Neural cell (in vitro differentiated cells): ENCODE measurements at regions not wholly inside any gene's neighbourhood (a gene's known extent, or its start where the extent isn't known, plus 50 kb on each side); places are given as distances from the start of the nearest gene placed in this dataset.

ENCODE experiments used
- H2AFZ ChIP-seq: fragments of 200-600, 300-800 bp; sonication (generic), shearing (Covaris generic); 2 replicates; pipeline ENCODE4 v1.6.0; 2014; ENCODE audit warnings: low read depth, mild to moderate bottlenecking, antibody characterized with exemption, low read length, moderate library complexity
- H3F3A ChIP-seq: fragments of 200-600 bp; shearing (Covaris generic); 2 replicates; pipeline ENCODE4 v1.6.1; 2016; ENCODE audit warnings: mild to moderate bottlenecking, moderate library complexity, mixed read lengths, antibody characterized with exemption, low read length; ENCODE audit not compliant: insufficient read depth, poor library complexity, severe bottlenecking
- H3K27ac ChIP-seq: fragments of 200-600, 300-800 bp; sonication (generic), shearing (Covaris generic); 2 replicates; pipeline ENCODE4 v1.5.1; 2014; ENCODE audit warnings: mild to moderate bottlenecking, low read length, moderate library complexity
- H3K27me3 ChIP-seq: fragments of 300-800, 200-600 bp; sonication (generic), shearing (Covaris generic); 2 replicates; pipeline ENCODE4 v1.6.0; 2014; ENCODE audit warnings: mild to moderate bottlenecking, low read depth, low read length, moderate library complexity; ENCODE audit not compliant: insufficient read depth
- H3K36me3 ChIP-seq: fragments of 300-800, 200-600 bp; sonication (generic), shearing (Covaris generic); 2 replicates; pipeline ENCODE4 v1.5.1; 2014; ENCODE audit warnings: mild to moderate bottlenecking, antibody characterized with exemption, low read length, moderate library complexity; ENCODE audit not compliant: insufficient read depth
- H3K4me2 ChIP-seq: fragments of 300-800, 200-600 bp; sonication (generic), shearing (Covaris generic); 2 replicates; pipeline ENCODE4 v1.6.0; 2014; ENCODE audit warnings: mild to moderate bottlenecking, low read length
- H3K4me3 ChIP-seq: fragments of 300-800, 200-600 bp; sonication (generic), shearing (Covaris generic); 2 replicates; pipeline ENCODE4 v1.5.1; 2014; ENCODE audit warnings: mild to moderate bottlenecking, low read length, moderate library complexity
- H3K79me2 ChIP-seq: fragments of 200-600 bp; shearing (Covaris generic); replicated peaks from 2 replicates; pipeline ENCODE4 v1.6.0; 2014; ENCODE audit warnings: mild to moderate bottlenecking, low read length, moderate library complexity; ENCODE audit not compliant: insufficient read depth
- H3K9ac ChIP-seq: fragments of 300-800, 200-600 bp; sonication (generic), shearing (Covaris generic); 2 replicates; pipeline ENCODE4 v1.6.1; 2016; ENCODE audit warnings: mild to moderate bottlenecking, low read length, mixed read lengths
- H3K9me2 ChIP-seq: fragments of 200-600 bp; shearing (Covaris generic); 2 replicates; pipeline ENCODE4 v1.6.1; 2016; ENCODE audit warnings: mild to moderate bottlenecking, low read length, mixed read lengths; ENCODE audit not compliant: insufficient read depth
- H3K9me3 ChIP-seq: fragments of 200-600, 300-800 bp; sonication (generic), shearing (Covaris generic); 2 replicates; pipeline ENCODE4 v1.6.1; 2016; ENCODE audit warnings: mild to moderate bottlenecking, mixed run types, low read length, moderate library complexity, mixed read lengths
- H4K20me1 ChIP-seq: fragments of 200-600 bp; shearing (Covaris generic); 2 replicates; pipeline ENCODE4 v1.6.1; 2016; ENCODE audit warnings: mild to moderate bottlenecking, mixed run types; ENCODE audit not compliant: insufficient read depth
- EP300 ChIP-seq: fragments of 450-650 bp; conservative IDR thresholded peaks from 2 replicates; pipeline ENCODE4 v1.6.1; 2014; ENCODE audit warnings: antibody characterized with exemption, mild to moderate bottlenecking, moderate library complexity; ENCODE audit not compliant: poor library complexity, severe bottlenecking
- EZH2 ChIP-seq: fragments of 200-600, 300-800 bp; shearing (Covaris generic), sonication (generic); IDR thresholded peaks from 2 replicates; pipeline ENCODE4 v1.6.1; 2014; ENCODE audit warnings: antibody characterized with exemption, low read length, borderline replicate concordance, mild to moderate bottlenecking; ENCODE audit not compliant: insufficient read depth, poor library complexity, severe bottlenecking
- MXI1 ChIP-seq: fragments of 450-650 bp; conservative IDR thresholded peaks from 2 replicates; pipeline ENCODE4 v1.6.1; 2014; ENCODE audit warnings: antibody characterized with exemption, mild to moderate bottlenecking; ENCODE audit not compliant: poor library complexity, severe bottlenecking
- POLR2AphosphoS5 ChIP-seq: IDR thresholded peaks from 2 replicates; pipeline ENCODE4 v1.6.1; 2012
- RAD21 ChIP-seq: fragments of 450-650 bp; conservative IDR thresholded peaks from 2 replicates; pipeline ENCODE4 v1.6.1; 2014; ENCODE audit warnings: antibody characterized with exemption, mild to moderate bottlenecking, moderate library complexity
- SMC3 ChIP-seq: fragments of 450-650 bp; conservative IDR thresholded peaks from 2 replicates; pipeline ENCODE4 v1.6.1; 2014; ENCODE audit warnings: antibody characterized with exemption, mild to moderate bottlenecking, moderate library complexity; ENCODE audit not compliant: poor library complexity
- TAF1 ChIP-seq: IDR thresholded peaks from 2 replicates; pipeline ENCODE4 v1.6.1; 2012; ENCODE audit warnings: low read depth
- TF ChIP-seq, protein P1 (sequence below): IDR thresholded peaks from 2 replicates; pipeline ENCODE4 v1.6.1; 2012; ENCODE audit warnings: borderline replicate concordance
- TF ChIP-seq, protein P2 (sequence below): fragments of 450-650 bp; IDR thresholded peaks from 2 replicates; pipeline ENCODE4 v1.5.1; 2014; ENCODE audit warnings: antibody characterized with exemption, mild to moderate bottlenecking, moderate library complexity; ENCODE audit not compliant: poor library complexity, severe bottlenecking

DNA sequence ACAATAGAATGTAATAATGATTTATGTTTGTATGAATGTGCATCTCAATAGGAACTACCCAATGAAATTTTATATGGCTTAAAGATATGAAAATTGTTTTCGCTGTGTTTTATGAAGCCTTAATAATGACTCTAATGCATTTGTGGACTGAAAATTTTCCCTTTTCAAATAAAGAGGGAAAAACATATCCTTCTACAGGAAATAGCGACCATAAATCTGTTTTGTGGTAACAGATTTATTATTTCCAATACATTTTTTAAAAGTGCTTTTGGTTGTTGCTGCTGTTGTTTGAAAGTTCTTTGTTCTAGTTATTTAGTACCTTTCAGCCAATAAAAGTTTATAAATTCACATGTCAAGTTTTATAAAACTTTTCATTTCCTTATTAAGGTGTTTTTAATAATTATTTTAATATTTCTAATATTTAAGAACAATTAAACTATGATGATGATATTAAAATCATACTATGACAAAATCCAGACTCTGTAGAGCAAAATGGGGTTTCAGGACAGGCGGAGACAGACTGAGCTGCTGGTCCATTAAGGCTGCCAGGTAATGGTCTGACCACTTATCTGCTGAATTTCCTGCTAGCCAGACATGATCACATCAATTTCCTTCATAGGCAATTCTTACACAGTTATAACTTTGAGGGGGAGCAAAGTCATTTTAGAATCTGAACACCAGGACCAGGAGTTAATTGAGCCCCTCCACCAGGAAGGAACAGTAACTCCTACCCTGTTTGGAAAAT, 65.7 kb upstream of the NEUROD1 start:
- H3K9me3 ChIP-seq = no peaks in the 10 kb centered on the region
- H3K4me3 ChIP-seq = no peak overlapping the region
- H3K9ac ChIP-seq = no peak overlapping the region
- no peaks in the 10 kb centered on the region for H3K79me2 ChIP-seq
- H4K20me1 ChIP-seq = no peaks in the 10 kb centered on the region
- H3K36me3 ChIP-seq = no peaks in the 10 kb centered on the region
- TF ChIP-seq, protein P1, sequence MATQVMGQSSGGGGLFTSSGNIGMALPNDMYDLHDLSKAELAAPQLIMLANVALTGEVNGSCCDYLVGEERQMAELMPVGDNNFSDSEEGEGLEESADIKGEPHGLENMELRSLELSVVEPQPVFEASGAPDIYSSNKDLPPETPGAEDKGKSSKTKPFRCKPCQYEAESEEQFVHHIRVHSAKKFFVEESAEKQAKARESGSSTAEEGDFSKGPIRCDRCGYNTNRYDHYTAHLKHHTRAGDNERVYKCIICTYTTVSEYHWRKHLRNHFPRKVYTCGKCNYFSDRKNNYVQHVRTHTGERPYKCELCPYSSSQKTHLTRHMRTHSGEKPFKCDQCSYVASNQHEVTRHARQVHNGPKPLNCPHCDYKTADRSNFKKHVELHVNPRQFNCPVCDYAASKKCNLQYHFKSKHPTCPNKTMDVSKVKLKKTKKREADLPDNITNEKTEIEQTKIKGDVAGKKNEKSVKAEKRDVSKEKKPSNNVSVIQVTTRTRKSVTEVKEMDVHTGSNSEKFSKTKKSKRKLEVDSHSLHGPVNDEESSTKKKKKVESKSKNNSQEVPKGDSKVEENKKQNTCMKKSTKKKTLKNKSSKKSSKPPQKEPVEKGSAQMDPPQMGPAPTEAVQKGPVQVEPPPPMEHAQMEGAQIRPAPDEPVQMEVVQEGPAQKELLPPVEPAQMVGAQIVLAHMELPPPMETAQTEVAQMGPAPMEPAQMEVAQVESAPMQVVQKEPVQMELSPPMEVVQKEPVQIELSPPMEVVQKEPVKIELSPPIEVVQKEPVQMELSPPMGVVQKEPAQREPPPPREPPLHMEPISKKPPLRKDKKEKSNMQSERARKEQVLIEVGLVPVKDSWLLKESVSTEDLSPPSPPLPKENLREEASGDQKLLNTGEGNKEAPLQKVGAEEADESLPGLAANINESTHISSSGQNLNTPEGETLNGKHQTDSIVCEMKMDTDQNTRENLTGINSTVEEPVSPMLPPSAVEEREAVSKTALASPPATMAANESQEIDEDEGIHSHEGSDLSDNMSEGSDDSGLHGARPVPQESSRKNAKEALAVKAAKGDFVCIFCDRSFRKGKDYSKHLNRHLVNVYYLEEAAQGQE = no peak
- no peak for TF ChIP-seq EP300
- TF ChIP-seq SMC3 = no peak
- no peak for TF ChIP-seq TAF1
- no peak for TF ChIP-seq RAD21
- TF ChIP-seq, protein P2, sequence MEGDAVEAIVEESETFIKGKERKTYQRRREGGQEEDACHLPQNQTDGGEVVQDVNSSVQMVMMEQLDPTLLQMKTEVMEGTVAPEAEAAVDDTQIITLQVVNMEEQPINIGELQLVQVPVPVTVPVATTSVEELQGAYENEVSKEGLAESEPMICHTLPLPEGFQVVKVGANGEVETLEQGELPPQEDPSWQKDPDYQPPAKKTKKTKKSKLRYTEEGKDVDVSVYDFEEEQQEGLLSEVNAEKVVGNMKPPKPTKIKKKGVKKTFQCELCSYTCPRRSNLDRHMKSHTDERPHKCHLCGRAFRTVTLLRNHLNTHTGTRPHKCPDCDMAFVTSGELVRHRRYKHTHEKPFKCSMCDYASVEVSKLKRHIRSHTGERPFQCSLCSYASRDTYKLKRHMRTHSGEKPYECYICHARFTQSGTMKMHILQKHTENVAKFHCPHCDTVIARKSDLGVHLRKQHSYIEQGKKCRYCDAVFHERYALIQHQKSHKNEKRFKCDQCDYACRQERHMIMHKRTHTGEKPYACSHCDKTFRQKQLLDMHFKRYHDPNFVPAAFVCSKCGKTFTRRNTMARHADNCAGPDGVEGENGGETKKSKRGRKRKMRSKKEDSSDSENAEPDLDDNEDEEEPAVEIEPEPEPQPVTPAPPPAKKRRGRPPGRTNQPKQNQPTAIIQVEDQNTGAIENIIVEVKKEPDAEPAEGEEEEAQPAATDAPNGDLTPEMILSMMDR = no peak
- no peak for TF ChIP-seq MXI1
- no peak for TF ChIP-seq POLR2AphosphoS5
- TF ChIP-seq EZH2 = no peak
- no peak overlapping the region for H3K4me2 ChIP-seq
- no peak overlapping the region for H3K27ac ChIP-seq
- no peaks in the 10 kb centered on the region for H3K9me2 ChIP-seq
- no peaks in the 10 kb centered on the region for H3K27me3 ChIP-seq
- no peak overlapping the region for H2AFZ ChIP-seq
- H3F3A ChIP-seq = no peaks in the 10 kb centered on the region

DNA sequence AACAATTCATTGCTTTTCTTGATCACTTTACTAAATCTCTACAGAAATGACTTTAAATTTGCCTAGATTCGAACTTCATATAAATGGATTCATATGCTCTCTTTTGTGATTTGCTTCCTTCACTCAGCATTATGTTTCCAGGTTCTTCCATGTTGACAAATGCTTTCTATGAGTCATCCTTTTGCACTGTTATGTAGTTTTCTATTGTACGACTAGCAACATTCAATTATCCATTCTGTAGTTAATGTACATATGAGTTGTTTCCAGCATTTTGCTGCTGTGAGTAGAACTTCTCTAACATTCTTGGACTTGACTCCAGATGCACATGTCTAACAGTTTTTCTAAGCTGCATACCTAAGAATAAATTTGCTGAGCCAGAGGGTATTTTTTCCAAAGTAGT, 66.5 kb upstream of the NEUROD1 start:
- no peaks in the 10 kb centered on the region for H3K9me3 ChIP-seq
- no peaks in the 10 kb centered on the region for H3K79me2 ChIP-seq
- H3K27me3 ChIP-seq = no peaks in the 10 kb centered on the region
- no peak overlapping the region for H3K4me3 ChIP-seq
- no peak overlapping the region for H3K4me2 ChIP-seq
- H3K9me2 ChIP-seq = no peaks in the 10 kb centered on the region
- H3K27ac ChIP-seq = no peak overlapping the region
- no peaks in the 10 kb centered on the region for H3F3A ChIP-seq
- H2AFZ ChIP-seq = no peak overlapping the region
- H3K9ac ChIP-seq = no peak overlapping the region
- TF ChIP-seq, protein P2 = no peak
- no peak for TF ChIP-seq POLR2AphosphoS5
- TF ChIP-seq TAF1 = no peak
- TF ChIP-seq, protein P1 = no peak
- no peak for TF ChIP-seq EP300
- no peak for TF ChIP-seq SMC3
- TF ChIP-seq MXI1 = no peak
- no peak for TF ChIP-seq EZH2
- TF ChIP-seq RAD21 = no peak
- H3K36me3 ChIP-seq = no peaks in the 10 kb centered on the region
- H4K20me1 ChIP-seq = no peaks in the 10 kb centered on the region
